ENCODE measurements at regions not wholly inside any gene's neighbourhood (a gene's known extent, or its start where the extent isn't known, plus 50 kb on each side); places are given as distances from the start of the nearest gene placed in this dataset.

DNA sequence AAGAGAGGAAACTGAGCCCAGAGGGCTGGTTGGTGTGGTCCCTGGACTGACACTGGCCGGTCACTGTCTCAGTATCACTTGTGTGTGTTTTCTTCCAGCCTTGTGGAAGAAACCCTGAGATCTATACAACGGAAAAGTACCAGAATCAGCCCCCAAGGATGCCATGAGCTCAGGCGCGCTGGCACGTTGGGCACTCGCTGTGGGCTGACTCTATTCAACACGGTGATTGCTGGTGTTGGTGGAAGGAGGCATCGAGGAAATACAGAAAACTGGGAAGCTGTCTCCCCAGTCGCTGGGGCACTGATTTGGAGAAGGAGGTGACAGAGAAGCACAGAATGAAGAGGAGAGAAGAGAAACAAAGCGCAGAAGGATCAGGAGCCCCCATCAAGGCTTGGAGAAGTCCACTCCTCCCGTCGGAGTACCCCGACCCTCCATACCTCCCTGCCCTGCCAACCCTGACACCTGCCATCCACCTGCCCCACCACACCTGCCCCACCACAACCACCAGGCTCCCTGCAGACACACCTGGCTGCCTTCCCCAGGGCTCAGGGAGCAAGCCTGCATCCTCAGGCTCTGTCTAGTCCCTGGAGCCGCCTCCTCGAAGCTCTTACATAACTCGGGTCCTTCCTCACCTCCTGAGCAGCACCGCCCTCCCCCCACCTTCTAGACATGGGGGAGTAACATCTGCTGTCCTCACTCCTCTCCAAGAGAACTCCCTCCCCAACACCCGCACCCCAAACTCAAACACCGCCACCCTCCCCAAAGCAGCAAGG is 66.5 kb downstream of the RBFOX3 start:
- no peaks in the 10 kb centered on the region for H3K9me3 ChIP-seq
- no peak overlapping the region for H3K4me3 ChIP-seq
- 81 to 89% (median 83%) methylated on average over 19 of the region's 19 CpGs for WGBS, 5 donors
- peak; percentile 50 for DNase-seq
- peaks cover 0 to 10% (median 0%) of the 10 kb centered on the region in 6 donors for H3K4me1 ChIP-seq
- H3K27ac ChIP-seq = no peak overlapping the region
- H3K27me3 ChIP-seq (replicated peaks in 1 of 7) = peaks cover 0 to 77% (median 0%) of the 10 kb centered on the region in 7 donors
- TF ChIP-seq, protein P1, sequence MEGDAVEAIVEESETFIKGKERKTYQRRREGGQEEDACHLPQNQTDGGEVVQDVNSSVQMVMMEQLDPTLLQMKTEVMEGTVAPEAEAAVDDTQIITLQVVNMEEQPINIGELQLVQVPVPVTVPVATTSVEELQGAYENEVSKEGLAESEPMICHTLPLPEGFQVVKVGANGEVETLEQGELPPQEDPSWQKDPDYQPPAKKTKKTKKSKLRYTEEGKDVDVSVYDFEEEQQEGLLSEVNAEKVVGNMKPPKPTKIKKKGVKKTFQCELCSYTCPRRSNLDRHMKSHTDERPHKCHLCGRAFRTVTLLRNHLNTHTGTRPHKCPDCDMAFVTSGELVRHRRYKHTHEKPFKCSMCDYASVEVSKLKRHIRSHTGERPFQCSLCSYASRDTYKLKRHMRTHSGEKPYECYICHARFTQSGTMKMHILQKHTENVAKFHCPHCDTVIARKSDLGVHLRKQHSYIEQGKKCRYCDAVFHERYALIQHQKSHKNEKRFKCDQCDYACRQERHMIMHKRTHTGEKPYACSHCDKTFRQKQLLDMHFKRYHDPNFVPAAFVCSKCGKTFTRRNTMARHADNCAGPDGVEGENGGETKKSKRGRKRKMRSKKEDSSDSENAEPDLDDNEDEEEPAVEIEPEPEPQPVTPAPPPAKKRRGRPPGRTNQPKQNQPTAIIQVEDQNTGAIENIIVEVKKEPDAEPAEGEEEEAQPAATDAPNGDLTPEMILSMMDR (IDR thresholded peaks at IDR 0.05 in 8 of 11, conservative IDR thresholded peaks at IDR 0.05 in 3 of 11) = no peak
- TF ChIP-seq POLR2AphosphoS5 (IDR thresholded peaks at IDR 0.05) = no peak
- no peak for TF ChIP-seq POLR2A (IDR thresholded peaks at IDR 0.05)
- H3K36me3 ChIP-seq = no peaks in the 10 kb centered on the region
- intact Hi-C loops (cut with DNase I; ENCODE audit: low total_unique reads) = no loop called here

DNA sequence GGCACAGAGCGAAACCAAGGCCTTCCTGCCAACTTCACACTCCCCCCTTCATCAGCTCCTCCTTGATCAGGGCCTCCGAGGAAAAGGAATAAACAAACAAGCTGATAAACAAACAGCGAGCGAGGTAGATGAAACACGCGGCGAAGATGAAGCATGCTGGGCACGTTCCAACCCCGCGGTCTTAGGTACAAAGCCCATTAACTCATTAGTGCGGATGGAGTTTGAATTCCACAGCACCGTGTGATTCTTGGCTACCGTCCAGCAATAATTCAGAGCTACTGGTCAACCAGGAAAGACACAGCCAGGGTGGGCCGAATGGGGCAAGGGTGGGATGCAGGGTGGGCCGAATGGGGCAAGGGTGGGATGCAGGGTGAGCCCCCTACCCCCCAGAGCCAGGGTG is 67.3 kb downstream of the RBFOX3 start:
- Histone ChIP-seq H3K27me3 (replicated peaks in 1 of 7) (peaks cover 0 to 78% (median 0%) of the 10 kb centered on the region in 7 donors), H3K4me3 (no peak overlapping the region), H3K9me3 (no peaks in the 10 kb centered on the region), H3K4me1 (peaks cover 0 to 12% (median 0%) of the 10 kb centered on the region in 6 donors), H3K27ac (no peak overlapping the region), H3K36me3 (no peaks in the 10 kb centered on the region)
- intact Hi-C loops (cut with DNase I; ENCODE audit: low total_unique reads) = no loop called here
- DNase-seq = no peak
- TF ChIP-seq POLR2A (IDR thresholded peaks at IDR 0.05) = no peak
- TF ChIP-seq POLR2AphosphoS5 (IDR thresholded peaks at IDR 0.05) = no peak
- TF ChIP-seq, protein P1 (IDR thresholded peaks at IDR 0.05 in 8 of 11, conservative IDR thresholded peaks at IDR 0.05 in 3 of 11) = no peak
- WGBS, 5 donors = 49 to 63% (median 54%) methylated on average over 15 of the region's 15 CpGs

DNA sequence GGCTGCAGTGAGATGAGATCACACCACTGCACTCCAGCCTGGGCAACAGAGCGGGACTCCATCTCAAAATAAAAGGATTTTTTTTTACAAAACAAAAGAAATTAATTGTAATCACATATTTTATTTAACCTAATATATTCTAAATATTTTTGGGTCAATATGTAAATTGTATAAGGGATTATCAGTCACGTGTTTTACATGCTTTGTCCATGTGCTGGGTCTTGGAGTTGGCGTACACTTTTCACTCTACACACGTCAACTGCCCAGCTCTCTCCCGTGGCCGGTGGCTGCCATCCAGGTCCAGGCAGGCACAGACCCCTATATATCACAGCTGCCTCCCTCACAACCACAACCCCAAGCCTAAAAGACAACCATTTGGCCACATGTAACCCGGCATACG is 68.1 kb downstream of the RBFOX3 start:
- intact Hi-C loops (cut with DNase I; ENCODE audit: low total_unique reads) = no loop called here
- peak; percentile 14 for DNase-seq

More for the DNA sequence above, 68.1 kb downstream of the RBFOX3 start:
- 81 to 92% (median 89%) methylated on average over 8 of the region's 8 CpGs for whole genome bisulfite sequencing, 5 donors
- Histone ChIP-seq H3K27me3 (replicated peaks in 1 of 7) (peaks cover 0 to 78% (median 3%) of the 10 kb centered on the region in 7 donors), H3K4me3 (no peak overlapping the region), H3K27ac (no peak overlapping the region), H3K4me1 (peaks cover 0 to 12% (median 0%) of the 10 kb centered on the region in 6 donors), H3K9me3 (no peaks in the 10 kb centered on the region), H3K36me3 (no peaks in the 10 kb centered on the region)
- TF ChIP-seq, protein P1 (IDR thresholded peaks at IDR 0.05 in 8 of 11, conservative IDR thresholded peaks at IDR 0.05 in 3 of 11) = no peak
- no peak for TF ChIP-seq POLR2A (IDR thresholded peaks at IDR 0.05)
- TF ChIP-seq POLR2AphosphoS5 (IDR thresholded peaks at IDR 0.05) = no peak
